ENCODE measurements at regions not wholly inside any gene's neighbourhood (a gene's known extent, or its start where the extent isn't known, plus 50 kb on each side); places are given as distances from the start of the nearest gene placed in this dataset.

- no peak for ATAC-seq (ENCODE audit: low read depth)
- no peak for TF ChIP-seq MAFK (IDR thresholded peaks at IDR 0.05; ENCODE audit: low read depth, low read length)
- no peak for TF ChIP-seq RCOR1 (IDR thresholded peaks at IDR 0.05; ENCODE audit: insufficient replicate concordance, low read length)
- TF ChIP-seq RAD21 (IDR thresholded peaks at IDR 0.05; ENCODE audit: low read length), result no peak
- no peak for TF ChIP-seq POLR2A (IDR thresholded peaks at IDR 0.05; ENCODE audit: low read depth, low read length)
- TF ChIP-seq NFE2L2 (IDR thresholded peaks at IDR 0.05; ENCODE audit: low read depth, low read length), result no peak
- no peak for TF ChIP-seq USF2 (IDR thresholded peaks at IDR 0.05; ENCODE audit: low read depth, low read length)
- no peak for TF ChIP-seq CHD1 (IDR thresholded peaks at IDR 0.05; ENCODE audit: low read depth, low read length)
- no peak for TF ChIP-seq FOS (IDR thresholded peaks at IDR 0.05; ENCODE audit: low read depth, low read length)
- no peak for TF ChIP-seq SMC3 (IDR thresholded peaks at IDR 0.05; ENCODE audit: low read depth, low read length)
- no peak for TF ChIP-seq CEBPB (IDR thresholded peaks at IDR 0.05; ENCODE audit: low read depth, low read length)
- no peak for TF ChIP-seq BHLHE40 (IDR thresholded peaks at IDR 0.05; ENCODE audit: low read depth, low read length)
- no peak for TF ChIP-seq MAZ (IDR thresholded peaks at IDR 0.05; ENCODE audit: borderline replicate concordance, low read depth, low read length)
- no peak for TF ChIP-seq RFX5 (IDR thresholded peaks at IDR 0.05; ENCODE audit: low read depth, low read length)
- no peaks in the 10 kb centered on the region; the same call in none of the 2 replicates for H3K27me3 ChIP-seq (ENCODE audit: control insufficient read depth, insufficient read depth, low read length)
- ChIA-PET POLR2A (ENCODE audit: unreplicated experiment) (no interaction called here), CTCF (no interaction called here)
- H3K18ac ChIP-seq (ENCODE audit: low read depth, low read length), result no peak overlapping the region
- no peak overlapping the region for H4K91ac ChIP-seq (ENCODE audit: insufficient read depth, low read depth, low read length)
- no peaks in the 10 kb centered on the region for H3K79me1 ChIP-seq (ENCODE audit: low read depth in 1 of 2, low read length in 2 of 2)
- no peak overlapping the region for H4K8ac ChIP-seq (ENCODE audit: low read depth in 2 of 2, low read length in 2 of 2)
- no peak overlapping the region for H3K23ac ChIP-seq (ENCODE audit: low read depth, low read length)
- H3K9ac ChIP-seq (ENCODE audit: low read depth, low read length), result no peak overlapping the region
- H2AFZ ChIP-seq (replicated peaks; ENCODE audit: low read length, poor library complexity), result no peak overlapping the region
- H4K20me1 ChIP-seq (ENCODE audit: insufficient read depth, low read length), result no peaks in the 10 kb centered on the region
- H2AK9ac ChIP-seq (replicated peaks; ENCODE audit: low read depth, low read length, poor library complexity), result no peak overlapping the region
- H3K4me1 ChIP-seq (ENCODE audit: control insufficient read depth, insufficient read depth, low read length), result no peaks in the 10 kb centered on the region
- DNase-seq, result no peak
- no peak overlapping the region for H3K27ac ChIP-seq (ENCODE audit: insufficient read depth, low read length)
- no peak overlapping the region for H3K56ac ChIP-seq (ENCODE audit: extremely low read depth, insufficient read depth, low read length)
- in situ Hi-C loops (cut with MboI; ENCODE audit: low sequenced_read_pairs) (no loop called here), dilution Hi-C loops (cut with HindIII; ENCODE audit: low sequenced_read_pairs, unreplicated experiment) (no loop called here), intact Hi-C loops (cut with micrococcal nuclease) (no loop called here)
- no peak overlapping the region for H3K4ac ChIP-seq (ENCODE audit: low read depth, low read length)
- no peaks in the 10 kb centered on the region for H3K36me3 ChIP-seq (ENCODE audit: control insufficient read depth, insufficient read depth, low read length)
- H3K9me3 ChIP-seq (ENCODE audit: control insufficient read depth, insufficient read depth, low read length), result no peaks in the 10 kb centered on the region
- no TSS peak for BruUV-seq (replicated peaks)
- H3K4me3 ChIP-seq (ENCODE audit: insufficient read depth, low read depth, low read length), result no peak overlapping the region
- H2BK15ac ChIP-seq (ENCODE audit: low read depth, low read length), result no peak overlapping the region
- no peaks in the 10 kb centered on the region for H3K9me1 ChIP-seq (ENCODE audit: insufficient read depth, low read length)
- H3K14ac ChIP-seq (replicated peaks; ENCODE audit: low read depth, low read length), result no peak overlapping the region
- H2BK5ac ChIP-seq (ENCODE audit: low read depth, low read length, poor library complexity, severe bottlenecking), result no peak overlapping the region
- H2BK20ac ChIP-seq (ENCODE audit: low read depth, low read length), result no peak overlapping the region
- no peak overlapping the region for H2AK5ac ChIP-seq (ENCODE audit: low read depth, low read length)
- H3K4me2 ChIP-seq (ENCODE audit: low read depth, low read length), result no peak overlapping the region
- no peak overlapping the region for H2BK120ac ChIP-seq (ENCODE audit: low read depth, low read length)
- no peak overlapping the region for H4K5ac ChIP-seq (ENCODE audit: low read depth, low read length)
Measured at GRCh38 chr7:28304290-28304689, 108.0 kb upstream of the CREB5 start.

Data from IMR-90 (cell line).